T47D (cell line): ENCODE measurements at regions not wholly inside any gene's neighbourhood (a gene's known extent, or its start where the extent isn't known, plus 50 kb on each side); places are given as distances from the start of the nearest gene placed in this dataset.

Experiments
- DNase-seq, 2 experiments: peaks; one replicate each; pipeline versions ENCODE4 v3.0.0 to v3.0.0-alpha.2; 2011 to 2012; ENCODE audit warnings: low read depth in 1 of 2, low spot score in 1 of 2
- JUND ChIP-seq: IDR thresholded peaks from 2 replicates; pipeline ENCODE4 v1.6.1; 2012; ENCODE audit warnings: low read depth
- in situ Hi-C: cut with HindIII; loops from 2 replicates; pipeline ENCODE4 v1.10.0; 2016; ENCODE audit warnings: low sequenced_read_pairs, low pct_unique_long_range_greater_than_20kb

DNA sequence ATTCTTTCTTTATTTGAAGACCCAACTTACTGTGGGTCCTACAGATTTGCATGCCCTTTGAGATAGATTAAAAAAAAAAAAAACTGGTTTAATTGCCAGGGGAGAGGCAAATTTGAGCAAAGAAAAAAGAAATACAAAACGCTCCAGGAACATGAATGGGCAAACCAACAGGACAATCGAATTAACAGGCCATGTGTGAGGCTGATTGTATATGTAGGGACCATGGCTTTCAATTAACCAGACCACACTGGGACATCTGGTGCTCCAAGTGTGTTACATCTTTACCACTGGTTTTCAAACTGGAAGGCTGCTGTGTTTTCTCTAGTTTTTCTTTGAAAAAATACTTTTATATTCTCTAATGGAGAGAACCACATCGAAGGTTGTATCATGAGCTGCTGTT is 612.1 kb upstream of the SEMA6A start:
- DNase-seq: no peak
- in situ Hi-C loops: no loop called here
- TF ChIP-seq JUND: no peak

- TF ChIP-seq JUND: no peak
- in situ Hi-C loops: no loop called here
- DNase-seq: no peak
Measured at GRCh38 chr5:117183326-117183725, 608.7 kb upstream of the SEMA6A start.

DNA sequence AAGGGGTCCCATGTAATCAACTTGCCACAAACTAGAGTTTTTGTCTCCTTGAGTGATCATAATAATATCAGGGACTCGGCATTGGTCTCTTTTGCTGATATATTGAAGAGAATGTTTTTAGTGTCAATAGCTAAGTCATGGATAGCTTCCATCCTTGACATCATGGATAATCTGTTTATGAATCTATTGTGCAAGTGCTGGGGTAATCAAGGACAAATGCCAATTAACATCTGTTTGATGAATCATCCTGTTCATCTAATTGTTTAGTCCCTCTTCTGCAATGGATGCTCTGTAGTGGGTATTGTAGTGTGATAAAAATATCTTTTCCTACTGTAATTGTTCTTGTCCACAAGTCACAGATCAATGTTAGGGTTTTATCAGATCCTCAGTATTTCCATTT is 607.5 kb upstream of the SEMA6A start:
- TF ChIP-seq JUND: no peak
- in situ Hi-C loops: no loop called here
- DNase-seq: no peak

GRCh38 chr5:117177302-117177701 is 602.7 kb upstream of the SEMA6A start:
- no peak for TF ChIP-seq JUND
- in situ Hi-C loops: no loop called here
- no peak for DNase-seq

DNA sequence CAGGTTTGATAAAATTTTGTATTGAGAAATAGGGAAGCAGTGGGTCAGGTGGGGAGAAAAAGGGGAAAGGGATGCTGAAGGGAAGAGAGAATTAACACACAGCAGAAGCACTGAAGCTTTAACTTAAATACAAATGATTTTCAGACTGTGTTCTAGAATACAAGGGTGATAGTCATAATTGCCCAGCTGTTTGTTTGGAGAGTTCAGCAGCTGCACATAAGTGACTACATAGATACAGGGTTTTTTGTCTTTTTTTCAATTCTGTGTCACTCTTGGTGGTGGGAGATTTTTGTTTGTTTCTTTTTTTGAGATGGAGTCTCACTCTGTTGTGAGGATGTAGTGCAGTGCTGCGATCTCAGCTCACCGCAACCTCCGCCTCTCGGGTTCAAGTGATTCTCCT is 590.4 kb upstream of the SEMA6A start:
- no peak for DNase-seq
- in situ Hi-C loops: no loop called here
- no peak for TF ChIP-seq JUND

DNA sequence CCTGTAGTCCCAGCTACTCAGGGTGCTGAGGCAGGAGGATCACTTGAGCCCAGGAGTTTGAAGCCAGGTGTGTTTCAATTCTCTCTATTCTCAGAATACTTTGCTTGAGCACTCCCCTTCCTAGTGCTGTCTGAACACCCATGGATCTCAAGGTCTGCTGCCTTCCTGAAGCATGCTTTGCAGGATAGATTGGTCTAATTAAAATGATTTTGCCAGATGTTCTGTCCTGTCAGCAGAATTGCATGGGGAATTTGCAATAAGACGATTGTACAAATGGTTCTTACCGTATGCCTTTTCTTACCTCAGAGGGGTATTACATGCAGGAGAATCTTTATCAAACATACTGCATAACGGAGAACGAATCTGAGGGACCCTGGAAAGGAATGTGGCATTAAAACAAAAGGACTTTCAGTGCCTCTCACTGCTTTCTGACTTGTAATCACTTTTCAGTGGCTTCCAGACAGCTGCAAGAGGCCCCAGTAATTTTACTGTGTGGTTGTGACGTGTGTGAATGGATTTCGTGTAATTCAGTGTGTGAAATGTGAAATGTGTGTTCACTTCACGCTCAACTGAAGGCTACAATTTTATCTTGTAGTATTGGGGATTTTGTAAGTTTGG is 587.2 kb upstream of the SEMA6A start:
- in situ Hi-C loops: no loop called here
- no peak for TF ChIP-seq JUND
- no peak for DNase-seq

DNA sequence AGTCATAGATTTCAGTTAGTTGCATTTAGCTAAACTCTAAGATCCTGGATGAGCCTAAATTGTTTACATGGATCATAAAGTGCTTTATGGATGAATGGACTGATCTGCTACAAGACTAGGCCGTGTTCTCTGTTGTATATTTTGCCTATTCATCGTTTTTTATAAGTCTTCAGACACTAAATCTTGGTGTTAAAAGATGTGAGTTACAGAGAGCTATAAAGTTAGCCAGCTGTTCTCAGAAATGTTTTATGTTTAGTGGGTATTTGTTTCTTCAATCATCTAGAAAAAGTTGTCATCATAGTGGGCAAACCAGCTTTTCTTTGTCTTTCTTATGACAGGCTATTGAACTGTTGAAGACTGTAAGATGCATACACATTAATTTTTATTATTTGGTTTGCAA is 585.8 kb upstream of the SEMA6A start:
- no peak for TF ChIP-seq JUND
- no peak for DNase-seq
- in situ Hi-C loops: no loop called here

DNA sequence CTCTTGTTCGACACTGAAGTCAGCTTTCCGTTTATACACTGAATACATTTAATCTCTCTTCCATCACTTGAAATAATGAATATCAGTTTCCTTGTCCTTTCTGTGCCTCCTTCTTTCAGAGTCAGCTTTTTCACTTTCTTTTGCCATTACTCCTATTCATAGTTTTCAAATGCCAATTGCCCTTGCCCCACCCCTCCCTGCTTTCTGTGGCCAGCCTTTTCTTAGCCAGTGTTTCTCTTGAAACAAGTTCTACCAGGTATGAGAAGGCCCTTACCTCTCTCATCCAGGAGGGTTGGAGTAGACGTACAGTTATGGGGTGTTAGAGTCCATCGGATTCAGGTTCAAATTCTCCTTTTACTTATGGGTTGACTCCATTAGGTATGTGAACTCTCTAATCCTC is 574.7 kb upstream of the SEMA6A start:
- in situ Hi-C loops: no loop called here
- DNase-seq: no peak
- no peak for TF ChIP-seq JUND

GRCh38 chr5:117144086-117144485 is 569.5 kb upstream of the SEMA6A start:
- no peak for DNase-seq
- in situ Hi-C loops: no loop called here
- TF ChIP-seq JUND: no peak

- in situ Hi-C loops: no loop called here
- TF ChIP-seq JUND: no peak
- DNase-seq: no peak
Measured at GRCh38 chr5:117143406-117143805, 568.8 kb upstream of the SEMA6A start.

DNA sequence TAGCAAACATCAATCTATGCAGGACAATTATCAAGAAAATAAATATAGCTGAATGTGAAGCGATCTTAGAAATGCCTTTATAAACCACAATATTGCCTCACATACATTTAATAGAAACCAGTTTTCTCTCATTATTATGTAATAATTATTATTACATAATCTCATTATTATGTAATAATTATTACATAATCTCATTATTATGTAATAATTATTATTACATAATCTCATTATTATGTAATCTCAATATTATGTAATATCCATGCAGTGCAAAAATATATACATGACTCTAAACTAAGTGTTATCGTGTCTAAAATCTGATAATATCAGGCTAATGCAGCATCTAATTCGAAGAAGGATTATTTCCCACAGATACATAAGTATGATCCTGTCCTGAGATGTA is 563.9 kb upstream of the SEMA6A start:
- DNase-seq: no peak
- no peak for TF ChIP-seq JUND
- in situ Hi-C loops: no loop called here

DNA sequence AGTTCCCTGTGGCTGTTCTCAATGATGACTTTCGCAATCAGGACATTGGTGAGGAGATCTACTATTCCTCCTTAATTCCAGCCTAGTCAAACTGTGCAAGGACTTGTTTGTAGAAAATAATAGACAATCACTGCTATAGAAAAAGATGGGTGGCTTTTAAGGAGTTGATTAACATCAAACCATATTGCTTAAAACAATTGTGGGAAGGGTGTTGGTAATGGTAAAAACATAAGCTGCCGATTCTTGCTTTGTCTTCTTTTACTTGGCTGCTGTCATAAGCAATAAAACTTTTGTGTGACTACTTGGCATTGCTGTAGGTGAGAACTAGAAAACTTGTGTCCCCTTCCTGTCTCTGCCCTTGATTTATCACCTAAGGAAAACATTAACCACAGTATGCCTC is 561.2 kb upstream of the SEMA6A start:
- no peak for TF ChIP-seq JUND
- DNase-seq: no peak
- in situ Hi-C loops: no loop called here

- in situ Hi-C loops: no loop called here
- no peak for DNase-seq
- no peak for TF ChIP-seq JUND
Measured at GRCh38 chr5:117133198-117133597, 558.6 kb upstream of the SEMA6A start.

DNA sequence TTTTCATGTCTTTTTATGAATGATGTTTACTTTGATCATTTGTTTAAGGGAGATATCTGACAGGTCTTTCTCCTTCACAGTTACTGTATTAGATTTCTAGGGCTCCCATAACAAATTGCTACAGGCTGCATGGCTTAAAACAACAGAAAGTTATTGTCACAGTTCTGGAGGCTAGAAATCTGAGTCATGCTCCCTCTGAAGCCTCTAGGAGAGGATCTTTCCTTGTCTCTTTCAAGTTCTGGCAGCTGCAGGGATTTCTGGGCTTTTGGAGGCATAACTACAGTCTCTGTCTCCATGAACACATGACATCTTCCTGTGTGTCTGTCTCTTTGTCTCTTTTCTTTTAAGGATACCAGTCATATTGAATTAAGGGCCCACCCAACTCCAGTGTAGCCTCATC is 557.3 kb upstream of the SEMA6A start:
- in situ Hi-C loops: no loop called here
- no peak for DNase-seq
- TF ChIP-seq JUND: no peak

- DNase-seq: no peak
- in situ Hi-C loops: no loop called here
Measured at GRCh38 chr5:117131048-117131679, 556.5 kb upstream of the SEMA6A start.

More at GRCh38 chr5:117131048-117131679, 556.5 kb upstream of the SEMA6A start:
- no peak for TF ChIP-seq JUND
